GM23338 (cell line): ENCODE measurements at regions not wholly inside any gene's neighbourhood (a gene's known extent, or its start where the extent isn't known, plus 50 kb on each side); places are given as distances from the start of the nearest gene placed in this dataset.

Experiments used
- ATAC-seq: fragments of 200-7000 bp; cut with Tn5 transposase; 3 replicates; pipeline ENCODE4 v1.9.1; 2020
- DNase-seq: peaks from one replicate; pipeline ENCODE4 v3.0.0-alpha.2; 2015; ENCODE audit warnings: low spot score
- H2AFZ ChIP-seq: fragments of 200-600 bp; sonication (generic); 2 replicates; pipeline ENCODE4 v1.8.0; 2016; ENCODE audit warnings: antibody characterized with exemption, mild to moderate bottlenecking, moderate library complexity
- H3F3A ChIP-seq: fragments of 200-600 bp; sonication (generic); replicated peaks from 2 replicates; pipeline ENCODE4 v1.8.0; 2017; ENCODE audit warnings: antibody characterized with exemption, mixed run types, low read depth
- H3K27ac ChIP-seq: fragments of 200-600 bp; sonication (generic); 2 replicates; pipeline ENCODE4 v1.6.1; 2016; ENCODE audit warnings: low read depth
- H3K27me3 ChIP-seq: fragments of 200-600 bp; sonication (generic); 2 replicates; pipeline ENCODE4 v1.8.0; 2016; ENCODE audit warnings: mild to moderate bottlenecking, mixed run types, moderate library complexity; ENCODE audit not compliant: insufficient read depth
- H3K36me3 ChIP-seq: fragments of 200-600 bp; sonication (generic); 2 replicates; pipeline ENCODE4 v1.8.0; 2016; ENCODE audit warnings: mild to moderate bottlenecking; ENCODE audit not compliant: insufficient read depth
- H3K4me1 ChIP-seq: fragments of 200-600 bp; sonication (generic); 2 replicates; pipeline ENCODE4 v1.8.0; 2016; ENCODE audit warnings: mild to moderate bottlenecking, moderate library complexity; ENCODE audit not compliant: insufficient read depth
- H3K4me2 ChIP-seq: fragments of 200-600 bp; sonication (generic); 2 replicates; pipeline ENCODE4 v1.7.1; 2017; ENCODE audit warnings: mixed run types
- H3K4me3 ChIP-seq: fragments of 200-600 bp; sonication (generic); 2 replicates; pipeline ENCODE4 v1.6.1; 2016; ENCODE audit warnings: mixed run types
- H3K79me2 ChIP-seq: fragments of 200-600 bp; sonication (generic); replicated peaks from 2 replicates; pipeline ENCODE4 v1.8.0; 2017; ENCODE audit warnings: mild to moderate bottlenecking; ENCODE audit not compliant: insufficient read depth
- H3K9me2 ChIP-seq: fragments of 200-600 bp; sonication (generic); 2 replicates; pipeline ENCODE4 v1.8.0; 2017; ENCODE audit not compliant: insufficient read depth
- H4K20me1 ChIP-seq: fragments of 200-600 bp; sonication (generic); replicated peaks from 2 replicates; pipeline ENCODE4 v1.8.0; 2017; ENCODE audit warnings: mild to moderate bottlenecking; ENCODE audit not compliant: insufficient read depth
- H3K27ac Mint-ChIP-seq: 2 replicates; pipeline ENCODE4 v1.8.0; 2020; ENCODE audit warnings: inconsistent platforms, mild to moderate bottlenecking, moderate library complexity, mixed read lengths
- H3K27me3 Mint-ChIP-seq: 3 replicates; pipeline ENCODE4 v1.8.0; 2022; ENCODE audit warnings: low read depth, mild to moderate bottlenecking, moderate library complexity, mixed read lengths, inconsistent platforms; ENCODE audit not compliant: insufficient read depth, poor library complexity
- H3K36me3 Mint-ChIP-seq: 3 replicates; pipeline ENCODE4 v1.8.0; 2021; ENCODE audit warnings: low read depth, mild to moderate bottlenecking, inconsistent platforms, moderate library complexity, mixed read lengths
- H3K4me1 Mint-ChIP-seq: 3 replicates; pipeline ENCODE4 v1.8.0; 2020; ENCODE audit warnings: mild to moderate bottlenecking, inconsistent platforms, mixed read lengths
- H3K4me3 Mint-ChIP-seq: 3 replicates; pipeline ENCODE4 v1.8.0; 2021; ENCODE audit warnings: moderate library complexity, mild to moderate bottlenecking, inconsistent platforms, mixed read lengths
- H3K9me3 Mint-ChIP-seq: 3 replicates; pipeline ENCODE4 v1.8.0; 2020; ENCODE audit warnings: moderate library complexity, mild to moderate bottlenecking, inconsistent platforms, mixed read lengths
- CREB1 ChIP-seq: fragments of 250-450 bp; sonication (Bioruptor Pico); IDR thresholded peaks from 2 replicates; pipeline ENCODE4 v1.5.0; 2020; ENCODE audit warnings: low read depth, mild to moderate bottlenecking, moderate library complexity
- EZH2 ChIP-seq: fragments of 200-600 bp; sonication (generic); IDR thresholded peaks from one replicate; pipeline ENCODE4 v1.8.0; 2017; ENCODE audit warnings: antibody characterized with exemption, mild to moderate bottlenecking, low read depth; ENCODE audit not compliant: unreplicated experiment
- EZH2phosphoT487 ChIP-seq: fragments of 200-600 bp; sonication (generic); IDR thresholded peaks from one replicate; pipeline ENCODE4 v1.8.1; 2018; ENCODE audit warnings: antibody characterized with exemption; ENCODE audit not compliant: unreplicated experiment
- JUNB ChIP-seq: IDR thresholded peaks from one replicate; pipeline ENCODE4 v1.6.1; 2016; ENCODE audit warnings: antibody characterized with exemption; ENCODE audit not compliant: unreplicated experiment
- NANOG ChIP-seq: IDR thresholded peaks from 2 replicates; pipeline ENCODE4 v1.6.1; 2016; ENCODE audit warnings: antibody characterized with exemption, borderline replicate concordance
- POLR2AphosphoS5 ChIP-seq: IDR thresholded peaks from 2 replicates; pipeline ENCODE4 v1.6.1; 2016; ENCODE audit warnings: antibody characterized with exemption, low read depth
- STAT1 ChIP-seq: IDR thresholded peaks from one replicate; pipeline ENCODE4 v1.6.1; 2016; ENCODE audit warnings: antibody characterized with exemption; ENCODE audit not compliant: unreplicated experiment
- ZNF331 ChIP-seq: fragments of 250-450 bp; sonication (Bioruptor Pico); IDR thresholded peaks from 2 replicates; pipeline ENCODE4 v1.5.0; 2020; ENCODE audit warnings: low read depth, mild to moderate bottlenecking, moderate library complexity
- TF ChIP-seq, protein P1 (sequence below), 2 experiments: fragments of 200-600 bp in 1 of 2; sonication (generic) in 1 of 2; conservative IDR thresholded peaks; 2 replicates each; pipeline versions ENCODE4 v1.5.1 to v1.6.1; 2016 to 2017; ENCODE audit warnings: antibody characterized with exemption in 2 of 2, low read depth in 2 of 2, mild to moderate bottlenecking in 2 of 2, moderate library complexity in 1 of 2
- TF ChIP-seq, protein P2 (sequence below): IDR thresholded peaks from 2 replicates; pipeline ENCODE4 v1.6.1; 2016; ENCODE audit warnings: antibody characterized with exemption
- TF ChIP-seq, protein P3 (sequence below): IDR thresholded peaks from one replicate; pipeline ENCODE4 v1.6.1; 2018; ENCODE audit warnings: antibody characterized with exemption; ENCODE audit not compliant: unreplicated experiment
- TF ChIP-seq, protein P4 (sequence below): fragments of 250-450 bp; sonication (Bioruptor Pico); IDR thresholded peaks from 2 replicates; pipeline ENCODE4 v1.5.0; 2020; ENCODE audit warnings: mild to moderate bottlenecking, moderate library complexity

DNA sequence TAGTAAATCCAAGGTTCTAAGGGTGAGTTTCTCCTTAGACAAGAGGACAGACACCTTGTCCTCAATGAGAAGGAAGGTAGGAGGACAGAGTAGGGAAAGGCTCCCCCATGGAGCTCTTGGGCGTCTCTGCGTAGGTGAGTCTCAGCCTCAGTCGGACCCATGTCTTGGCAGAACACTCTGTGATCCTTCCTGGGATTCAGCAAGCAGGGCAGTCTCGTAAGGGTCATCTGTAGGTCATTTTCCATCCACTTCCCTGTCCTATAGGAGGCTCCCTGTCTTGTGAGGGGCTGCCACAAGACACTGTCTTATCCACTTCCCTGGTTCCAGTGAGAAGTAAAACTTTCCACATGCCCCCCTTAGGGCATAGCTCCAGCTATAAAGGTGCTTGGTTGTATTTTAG, 122.6 kb upstream of the TWIST2 start (continued):
- no peak for TF ChIP-seq NANOG

DNA sequence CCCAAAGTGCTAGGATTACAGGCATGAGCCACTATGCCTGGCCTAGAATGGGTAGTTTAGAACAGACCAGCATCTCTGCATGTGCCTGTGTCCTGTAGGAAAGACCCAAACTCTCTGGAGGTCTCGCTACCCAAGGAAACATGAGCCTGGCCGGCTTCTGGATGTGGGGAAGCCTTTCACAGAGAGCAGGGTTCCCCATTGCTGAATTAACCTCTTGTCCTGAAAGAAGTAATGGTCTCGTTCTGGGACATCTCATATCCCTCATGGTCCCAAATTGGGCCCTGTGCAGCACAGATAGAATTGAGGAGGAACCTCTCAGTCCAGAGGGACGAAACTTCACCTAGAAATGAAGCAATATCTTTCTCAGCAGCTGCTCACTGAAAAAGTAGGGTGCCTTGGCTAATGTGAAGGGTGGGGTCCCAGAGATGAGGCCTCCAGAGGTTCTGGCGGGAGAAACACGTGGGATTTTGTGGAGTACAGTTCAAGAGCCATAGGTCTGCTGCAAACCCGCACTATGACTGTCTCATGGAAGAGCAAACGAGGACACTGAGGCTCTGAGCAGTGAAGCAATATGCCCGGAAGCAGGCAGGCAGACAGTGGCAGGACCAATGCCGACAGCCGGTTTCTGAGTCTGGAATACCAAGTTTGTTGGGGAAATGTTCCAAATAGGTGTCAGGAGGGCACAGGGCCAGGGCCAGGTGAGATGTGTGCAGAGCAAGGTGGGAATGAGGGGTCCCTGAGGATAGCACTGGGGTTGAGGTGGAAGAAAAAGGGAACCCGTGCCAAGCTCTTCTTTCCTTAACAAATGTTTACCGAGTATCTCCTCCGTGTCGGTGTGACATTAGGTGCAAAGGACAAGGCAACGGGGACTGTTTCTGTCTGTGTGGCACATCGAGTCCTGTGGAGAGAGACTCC, 121.0 kb upstream of the TWIST2 start:
- H3K36me3 Mint-ChIP-seq, result no peaks in the 10 kb centered on the region
- DNase-seq, result no peak
- Histone ChIP-seq H3K4me3 (no peak overlapping the region), H3K4me2 (no peak overlapping the region), H3F3A (no peaks in the 10 kb centered on the region), H3K27me3 (no peaks in the 10 kb centered on the region), H2AFZ (no peak overlapping the region), H4K20me1 (no peaks in the 10 kb centered on the region), H3K79me2 (no peaks in the 10 kb centered on the region), H3K9me2 (no peaks in the 10 kb centered on the region), H3K36me3 (no peaks in the 10 kb centered on the region), H3K4me1 (no peaks in the 10 kb centered on the region), H3K27ac (no peak overlapping the region)
- H3K9me3 Mint-ChIP-seq, result peaks cover 7% of the 10 kb centered on the region
- no peaks in the 10 kb centered on the region for H3K4me1 Mint-ChIP-seq
- no peak overlapping the region for H3K27ac Mint-ChIP-seq
- no peak for ATAC-seq
- peaks cover 11% of the 10 kb centered on the region for H3K27me3 Mint-ChIP-seq
- H3K4me3 Mint-ChIP-seq, result no peak overlapping the region
- TF ChIP-seq EZH2, result no peak
- TF ChIP-seq NANOG, result no peak
- TF ChIP-seq JUNB, result no peak
- no peak for TF ChIP-seq EZH2phosphoT487
- TF ChIP-seq, protein P1, sequence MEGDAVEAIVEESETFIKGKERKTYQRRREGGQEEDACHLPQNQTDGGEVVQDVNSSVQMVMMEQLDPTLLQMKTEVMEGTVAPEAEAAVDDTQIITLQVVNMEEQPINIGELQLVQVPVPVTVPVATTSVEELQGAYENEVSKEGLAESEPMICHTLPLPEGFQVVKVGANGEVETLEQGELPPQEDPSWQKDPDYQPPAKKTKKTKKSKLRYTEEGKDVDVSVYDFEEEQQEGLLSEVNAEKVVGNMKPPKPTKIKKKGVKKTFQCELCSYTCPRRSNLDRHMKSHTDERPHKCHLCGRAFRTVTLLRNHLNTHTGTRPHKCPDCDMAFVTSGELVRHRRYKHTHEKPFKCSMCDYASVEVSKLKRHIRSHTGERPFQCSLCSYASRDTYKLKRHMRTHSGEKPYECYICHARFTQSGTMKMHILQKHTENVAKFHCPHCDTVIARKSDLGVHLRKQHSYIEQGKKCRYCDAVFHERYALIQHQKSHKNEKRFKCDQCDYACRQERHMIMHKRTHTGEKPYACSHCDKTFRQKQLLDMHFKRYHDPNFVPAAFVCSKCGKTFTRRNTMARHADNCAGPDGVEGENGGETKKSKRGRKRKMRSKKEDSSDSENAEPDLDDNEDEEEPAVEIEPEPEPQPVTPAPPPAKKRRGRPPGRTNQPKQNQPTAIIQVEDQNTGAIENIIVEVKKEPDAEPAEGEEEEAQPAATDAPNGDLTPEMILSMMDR (conservative IDR thresholded peaks at IDR 0.05; ENCODE audit: low read depth in 2 of 2), result no peak
- TF ChIP-seq, protein P2, sequence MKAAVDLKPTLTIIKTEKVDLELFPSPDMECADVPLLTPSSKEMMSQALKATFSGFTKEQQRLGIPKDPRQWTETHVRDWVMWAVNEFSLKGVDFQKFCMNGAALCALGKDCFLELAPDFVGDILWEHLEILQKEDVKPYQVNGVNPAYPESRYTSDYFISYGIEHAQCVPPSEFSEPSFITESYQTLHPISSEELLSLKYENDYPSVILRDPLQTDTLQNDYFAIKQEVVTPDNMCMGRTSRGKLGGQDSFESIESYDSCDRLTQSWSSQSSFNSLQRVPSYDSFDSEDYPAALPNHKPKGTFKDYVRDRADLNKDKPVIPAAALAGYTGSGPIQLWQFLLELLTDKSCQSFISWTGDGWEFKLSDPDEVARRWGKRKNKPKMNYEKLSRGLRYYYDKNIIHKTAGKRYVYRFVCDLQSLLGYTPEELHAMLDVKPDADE, result no peak
- TF ChIP-seq CREB1 (CRISPR knock-in tag), result no peak
- no peak for TF ChIP-seq ZNF331 (CRISPR knock-in tag)
- TF ChIP-seq, protein P3, sequence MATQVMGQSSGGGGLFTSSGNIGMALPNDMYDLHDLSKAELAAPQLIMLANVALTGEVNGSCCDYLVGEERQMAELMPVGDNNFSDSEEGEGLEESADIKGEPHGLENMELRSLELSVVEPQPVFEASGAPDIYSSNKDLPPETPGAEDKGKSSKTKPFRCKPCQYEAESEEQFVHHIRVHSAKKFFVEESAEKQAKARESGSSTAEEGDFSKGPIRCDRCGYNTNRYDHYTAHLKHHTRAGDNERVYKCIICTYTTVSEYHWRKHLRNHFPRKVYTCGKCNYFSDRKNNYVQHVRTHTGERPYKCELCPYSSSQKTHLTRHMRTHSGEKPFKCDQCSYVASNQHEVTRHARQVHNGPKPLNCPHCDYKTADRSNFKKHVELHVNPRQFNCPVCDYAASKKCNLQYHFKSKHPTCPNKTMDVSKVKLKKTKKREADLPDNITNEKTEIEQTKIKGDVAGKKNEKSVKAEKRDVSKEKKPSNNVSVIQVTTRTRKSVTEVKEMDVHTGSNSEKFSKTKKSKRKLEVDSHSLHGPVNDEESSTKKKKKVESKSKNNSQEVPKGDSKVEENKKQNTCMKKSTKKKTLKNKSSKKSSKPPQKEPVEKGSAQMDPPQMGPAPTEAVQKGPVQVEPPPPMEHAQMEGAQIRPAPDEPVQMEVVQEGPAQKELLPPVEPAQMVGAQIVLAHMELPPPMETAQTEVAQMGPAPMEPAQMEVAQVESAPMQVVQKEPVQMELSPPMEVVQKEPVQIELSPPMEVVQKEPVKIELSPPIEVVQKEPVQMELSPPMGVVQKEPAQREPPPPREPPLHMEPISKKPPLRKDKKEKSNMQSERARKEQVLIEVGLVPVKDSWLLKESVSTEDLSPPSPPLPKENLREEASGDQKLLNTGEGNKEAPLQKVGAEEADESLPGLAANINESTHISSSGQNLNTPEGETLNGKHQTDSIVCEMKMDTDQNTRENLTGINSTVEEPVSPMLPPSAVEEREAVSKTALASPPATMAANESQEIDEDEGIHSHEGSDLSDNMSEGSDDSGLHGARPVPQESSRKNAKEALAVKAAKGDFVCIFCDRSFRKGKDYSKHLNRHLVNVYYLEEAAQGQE, result no peak
- TF ChIP-seq, protein P4, sequence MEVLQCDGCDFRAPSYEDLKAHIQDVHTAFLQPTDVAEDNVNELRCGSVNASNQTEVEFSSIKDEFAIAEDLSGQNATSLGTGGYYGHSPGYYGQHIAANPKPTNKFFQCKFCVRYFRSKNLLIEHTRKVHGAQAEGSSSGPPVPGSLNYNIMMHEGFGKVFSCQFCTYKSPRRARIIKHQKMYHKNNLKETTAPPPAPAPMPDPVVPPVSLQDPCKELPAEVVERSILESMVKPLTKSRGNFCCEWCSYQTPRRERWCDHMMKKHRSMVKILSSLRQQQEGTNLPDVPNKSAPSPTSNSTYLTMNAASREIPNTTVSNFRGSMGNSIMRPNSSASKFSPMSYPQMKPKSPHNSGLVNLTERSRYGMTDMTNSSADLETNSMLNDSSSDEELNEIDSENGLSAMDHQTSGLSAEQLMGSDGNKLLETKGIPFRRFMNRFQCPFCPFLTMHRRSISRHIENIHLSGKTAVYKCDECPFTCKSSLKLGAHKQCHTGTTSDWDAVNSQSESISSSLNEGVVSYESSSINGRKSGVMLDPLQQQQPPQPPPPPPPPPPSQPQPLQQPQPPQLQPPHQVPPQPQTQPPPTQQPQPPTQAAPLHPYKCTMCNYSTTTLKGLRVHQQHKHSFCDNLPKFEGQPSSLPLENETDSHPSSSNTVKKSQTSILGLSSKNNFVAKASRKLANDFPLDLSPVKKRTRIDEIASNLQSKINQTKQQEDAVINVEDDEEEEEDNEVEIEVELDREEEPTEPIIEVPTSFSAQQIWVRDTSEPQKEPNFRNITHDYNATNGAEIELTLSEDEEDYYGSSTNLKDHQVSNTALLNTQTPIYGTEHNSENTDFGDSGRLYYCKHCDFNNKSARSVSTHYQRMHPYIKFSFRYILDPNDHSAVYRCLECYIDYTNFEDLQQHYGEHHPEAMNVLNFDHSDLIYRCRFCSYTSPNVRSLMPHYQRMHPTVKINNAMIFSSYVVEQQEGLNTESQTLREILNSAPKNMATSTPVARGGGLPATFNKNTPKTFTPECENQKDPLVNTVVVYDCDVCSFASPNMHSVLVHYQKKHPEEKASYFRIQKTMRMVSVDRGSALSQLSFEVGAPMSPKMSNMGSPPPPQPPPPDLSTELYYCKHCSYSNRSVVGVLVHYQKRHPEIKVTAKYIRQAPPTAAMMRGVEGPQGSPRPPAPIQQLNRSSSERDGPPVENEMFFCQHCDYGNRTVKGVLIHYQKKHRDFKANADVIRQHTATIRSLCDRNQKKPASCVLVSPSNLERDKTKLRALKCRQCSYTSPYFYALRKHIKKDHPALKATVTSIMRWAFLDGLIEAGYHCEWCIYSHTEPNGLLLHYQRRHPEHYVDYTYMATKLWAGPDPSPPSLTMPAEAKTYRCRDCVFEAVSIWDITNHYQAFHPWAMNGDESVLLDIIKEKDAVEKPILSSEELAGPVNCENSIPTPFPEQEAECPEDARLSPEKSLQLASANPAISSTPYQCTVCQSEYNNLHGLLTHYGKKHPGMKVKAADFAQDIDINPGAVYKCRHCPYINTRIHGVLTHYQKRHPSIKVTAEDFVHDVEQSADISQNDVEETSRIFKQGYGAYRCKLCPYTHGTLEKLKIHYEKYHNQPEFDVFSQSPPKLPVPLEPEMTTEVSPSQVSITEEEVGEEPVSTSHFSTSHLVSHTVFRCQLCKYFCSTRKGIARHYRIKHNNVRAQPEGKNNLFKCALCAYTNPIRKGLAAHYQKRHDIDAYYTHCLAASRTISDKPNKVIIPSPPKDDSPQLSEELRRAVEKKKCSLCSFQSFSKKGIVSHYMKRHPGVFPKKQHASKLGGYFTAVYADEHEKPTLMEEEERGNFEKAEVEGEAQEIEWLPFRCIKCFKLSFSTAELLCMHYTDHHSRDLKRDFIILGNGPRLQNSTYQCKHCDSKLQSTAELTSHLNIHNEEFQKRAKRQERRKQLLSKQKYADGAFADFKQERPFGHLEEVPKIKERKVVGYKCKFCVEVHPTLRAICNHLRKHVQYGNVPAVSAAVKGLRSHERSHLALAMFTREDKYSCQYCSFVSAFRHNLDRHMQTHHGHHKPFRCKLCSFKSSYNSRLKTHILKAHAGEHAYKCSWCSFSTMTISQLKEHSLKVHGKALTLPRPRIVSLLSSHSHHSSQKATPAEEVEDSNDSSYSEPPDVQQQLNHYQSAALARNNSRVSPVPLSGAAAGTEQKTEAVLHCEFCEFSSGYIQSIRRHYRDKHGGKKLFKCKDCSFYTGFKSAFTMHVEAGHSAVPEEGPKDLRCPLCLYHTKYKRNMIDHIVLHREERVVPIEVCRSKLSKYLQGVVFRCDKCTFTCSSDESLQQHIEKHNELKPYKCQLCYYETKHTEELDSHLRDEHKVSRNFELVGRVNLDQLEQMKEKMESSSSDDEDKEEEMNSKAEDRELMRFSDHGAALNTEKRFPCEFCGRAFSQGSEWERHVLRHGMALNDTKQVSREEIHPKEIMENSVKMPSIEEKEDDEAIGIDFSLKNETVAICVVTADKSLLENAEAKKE, result no peak
- no peak for TF ChIP-seq STAT1
- no peak for TF ChIP-seq POLR2AphosphoS5
